Sciatic nerve (tissue), 2 donors: ENCODE measurements at regions not wholly inside any gene's neighbourhood (a gene's known extent, or its start where the extent isn't known, plus 50 kb on each side); places are given as distances from the start of the nearest gene placed in this dataset.

Source experiments
- ATAC-seq: fragments of 200-7000 bp; cut with Tn5 transposase; one replicate; pipeline ENCODE4 v1.9.1; 2020; ENCODE audit warnings: mild to moderate bottlenecking, moderate library complexity
- DNase-seq: peaks from one replicate; pipeline ENCODE4 v3.0.0-alpha.2; 2020; ENCODE audit warnings: low spot score
- intact Hi-C: fragments of 100-400 bp; cut with DNase I; formaldehyde crosslinking; loops from one replicate; pipeline ENCODE4 v1.14.2; 2022
- donor health status: DM: no; HTN: no; CAD: no.
- donor health status: DM: no; HTN: no; CAD: no.

DNA sequence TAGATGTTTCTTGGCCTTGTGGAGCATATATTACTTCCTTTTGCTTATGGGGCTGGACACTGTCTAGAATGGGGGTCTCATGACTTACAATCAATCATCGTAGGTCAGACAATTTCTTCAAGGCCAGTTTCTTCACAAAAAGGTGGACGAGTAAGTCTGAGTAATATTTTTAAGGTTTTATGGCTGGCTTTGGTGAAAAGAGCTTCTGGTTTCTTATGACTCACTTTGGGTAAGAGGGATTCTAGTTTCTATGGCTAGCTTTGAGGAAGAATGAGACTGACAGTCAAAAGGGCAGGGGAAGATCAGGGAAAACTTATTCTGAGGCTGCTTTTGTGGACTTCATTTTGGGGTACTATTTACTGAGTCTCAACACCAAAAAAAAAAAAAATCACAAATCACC is 2067.2 kb upstream of the C9orf72 start:
- intact Hi-C loops, result no loop called here
- no peak for DNase-seq
- no peak for ATAC-seq

DNA sequence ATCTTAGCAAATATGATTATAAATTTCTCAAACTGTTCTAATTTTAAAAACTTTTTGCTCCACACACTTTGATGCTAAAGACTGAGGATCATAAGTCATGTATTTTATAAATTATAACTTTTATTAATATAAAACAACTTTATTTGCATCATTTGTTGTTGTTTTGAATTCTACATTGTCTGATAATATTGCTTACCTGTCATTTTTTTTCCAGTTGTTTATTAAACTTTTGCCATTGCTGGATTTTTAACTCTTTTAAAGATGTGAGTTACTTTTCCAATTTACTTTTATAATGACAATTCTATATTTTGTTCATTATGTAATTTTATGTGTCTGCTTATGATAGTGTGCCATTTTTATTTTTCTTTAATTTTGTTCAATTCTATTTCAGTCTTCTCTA is 2071.2 kb upstream of the C9orf72 start:
- ATAC-seq (no peak), DNase-seq (no peak)
- intact Hi-C loops, result no loop called here

GRCh38 chr9:29647451-29647850 is 2074.2 kb upstream of the C9orf72 start:
- ATAC-seq (no peak), DNase-seq (no peak)
- intact Hi-C loops, result no loop called here

DNA sequence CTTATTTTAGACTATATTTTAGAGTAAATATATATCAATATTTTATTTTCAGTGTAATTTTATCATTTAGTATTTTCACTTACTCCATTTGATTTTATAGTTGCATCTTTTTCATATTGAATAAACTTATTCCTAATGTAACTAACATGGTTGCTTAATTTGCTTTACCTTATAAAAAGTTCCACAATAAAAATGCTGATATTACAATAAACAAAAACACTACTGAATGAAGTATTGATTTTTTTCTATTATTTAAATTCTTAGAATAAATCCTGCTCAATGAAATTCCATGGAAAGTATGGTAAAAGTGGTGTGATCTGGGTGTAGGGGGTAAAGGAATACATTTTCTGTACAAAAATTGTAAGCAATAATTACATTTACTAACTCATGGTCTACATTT is 2074.9 kb upstream of the C9orf72 start:
- no peak for ATAC-seq
- intact Hi-C loops, result no loop called here

DNA sequence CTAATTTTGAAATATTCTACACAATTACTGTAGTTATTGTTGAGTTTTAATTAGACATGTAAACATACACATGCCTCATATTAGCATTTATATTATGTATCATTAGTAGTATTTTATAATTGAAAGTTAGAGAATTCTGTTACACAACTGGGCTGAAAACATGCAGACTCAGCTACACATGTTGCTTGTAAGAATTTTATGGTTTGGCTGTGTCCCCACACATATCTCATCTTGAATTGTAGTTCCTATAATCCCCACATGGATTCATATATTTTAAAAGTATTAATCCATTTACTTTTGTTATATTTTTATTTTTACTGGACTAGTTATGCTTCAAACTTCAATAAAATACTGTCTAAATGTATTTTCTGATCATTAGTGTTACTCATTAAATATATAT is 2075.3 kb upstream of the C9orf72 start:
- DNase-seq, result no peak
- intact Hi-C loops, result no loop called here
- ATAC-seq, result no peak

More for the DNA sequence above, 2074.9 kb upstream of the C9orf72 start:
- DNase-seq, result no peak

GRCh38 chr9:29656641-29657406 is 2083.5 kb upstream of the C9orf72 start:
- no peak for DNase-seq
- intact Hi-C loops, result no loop called here
- no peak for ATAC-seq

DNA sequence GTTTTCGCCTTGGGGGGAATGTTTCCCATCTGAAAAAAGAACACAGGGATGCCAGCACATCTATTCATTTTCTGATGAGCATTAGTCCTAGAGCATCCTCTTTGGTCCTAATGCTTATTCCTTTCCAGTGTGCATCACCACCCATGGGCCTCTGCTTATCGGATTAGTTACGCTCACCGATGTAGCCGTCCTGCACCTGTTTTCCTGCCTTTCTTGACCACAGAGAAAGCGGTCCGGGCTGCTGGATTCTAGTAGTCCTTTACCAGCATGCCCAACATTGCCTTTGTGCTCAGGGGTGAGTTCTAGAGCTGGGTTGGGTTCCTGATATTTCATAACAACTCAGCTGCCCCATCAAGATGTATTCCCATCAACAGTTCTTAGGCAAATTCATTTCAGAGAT is 2084.5 kb upstream of the C9orf72 start:
- DNase-seq (no peak), ATAC-seq (no peak)
- intact Hi-C loops, result no loop called here

DNA sequence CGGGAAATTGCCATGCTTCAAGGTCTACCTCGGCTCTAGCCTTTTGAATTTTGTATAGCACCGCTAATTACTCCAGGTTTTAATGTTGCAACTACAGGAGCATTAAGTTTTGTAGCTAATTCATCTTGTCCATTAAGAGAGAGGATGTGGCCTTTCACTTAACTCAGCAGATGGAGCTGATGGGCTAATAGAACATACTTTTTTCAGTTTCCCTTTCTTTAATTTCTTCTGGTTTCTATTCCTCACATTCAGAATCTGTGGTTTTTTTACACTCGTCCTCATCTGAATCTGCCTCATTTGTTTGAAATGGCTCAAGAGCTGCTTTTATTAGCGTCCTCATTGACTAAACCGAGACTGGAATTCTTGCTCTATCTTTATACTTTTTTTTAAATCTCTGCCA is 2085.7 kb upstream of the C9orf72 start:
- DNase-seq (no peak), ATAC-seq (no peak)
- intact Hi-C loops, result no loop called here

- intact Hi-C loops, result no loop called here
- DNase-seq (no peak), ATAC-seq (no peak)
These were observed 2086.5 kb upstream of the C9orf72 start for GRCh38 chr9:29659736-29660135.

DNA sequence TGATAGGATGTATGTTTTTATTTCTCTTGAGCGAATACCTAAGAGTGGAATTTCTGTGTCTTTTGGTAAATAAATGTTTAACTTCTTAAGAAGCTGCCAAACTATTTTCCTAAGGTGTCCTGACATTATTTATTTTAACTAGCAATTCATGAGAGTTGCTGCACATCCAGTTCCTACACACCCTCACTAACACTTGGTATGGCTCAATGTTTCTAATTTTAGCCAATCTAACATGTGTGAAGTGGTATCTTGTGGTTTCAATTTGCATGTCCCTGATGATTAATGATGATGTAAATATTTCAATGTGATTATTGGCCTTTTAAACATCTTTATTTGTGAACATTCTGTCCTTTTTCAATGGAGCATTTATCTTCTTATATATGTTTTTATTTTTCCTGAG is 2095.5 kb upstream of the C9orf72 start:
- ATAC-seq (no peak), DNase-seq (no peak)
- intact Hi-C loops, result no loop called here

GRCh38 chr9:29669613-29670012 is 2096.3 kb upstream of the C9orf72 start:
- DNase-seq (no peak), ATAC-seq (no peak)
- intact Hi-C loops, result no loop called here

GRCh38 chr9:29685531-29685930 is 2112.2 kb upstream of the C9orf72 start:
- no peak for ATAC-seq
- no peak for DNase-seq
- intact Hi-C loops, result no loop called here

- intact Hi-C loops, result no loop called here
- ATAC-seq (no peak), DNase-seq (no peak)
These were observed 2117.9 kb upstream of the C9orf72 start for GRCh38 chr9:29691145-29691544.

- ATAC-seq, result no peak
- intact Hi-C loops, result no loop called here
- DNase-seq, result no peak
These were observed 2118.6 kb upstream of the C9orf72 start for GRCh38 chr9:29691758-29692407.

GRCh38 chr9:29697011-29697410 is 2123.7 kb upstream of the C9orf72 start:
- ATAC-seq, result no peak
- intact Hi-C loops, result no loop called here
- no peak for DNase-seq

GRCh38 chr9:29701559-29701958 is 2128.3 kb upstream of the C9orf72 start:
- no peak for ATAC-seq
- DNase-seq, result no peak
- intact Hi-C loops, result no loop called here

DNA sequence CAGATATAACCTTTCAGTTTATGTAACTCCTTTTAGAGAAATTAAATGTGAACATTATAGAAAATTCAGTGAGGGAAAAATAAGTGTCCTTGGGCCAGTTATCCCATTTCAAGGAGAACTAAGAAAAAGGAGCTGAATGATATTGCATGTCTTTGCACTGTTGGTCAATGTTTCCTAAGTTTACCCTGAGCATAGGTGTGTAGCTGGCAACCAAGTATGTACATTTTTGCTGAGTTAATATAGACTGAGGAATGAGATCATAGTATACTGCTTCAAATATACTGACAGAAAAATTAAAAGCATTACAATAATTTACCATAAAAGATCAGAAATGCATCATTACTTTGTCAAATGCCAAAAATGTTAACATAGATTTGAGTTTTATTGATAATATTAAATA is 2128.7 kb upstream of the C9orf72 start:
- intact Hi-C loops, result no loop called here
- ATAC-seq (no peak), DNase-seq (no peak)

DNA sequence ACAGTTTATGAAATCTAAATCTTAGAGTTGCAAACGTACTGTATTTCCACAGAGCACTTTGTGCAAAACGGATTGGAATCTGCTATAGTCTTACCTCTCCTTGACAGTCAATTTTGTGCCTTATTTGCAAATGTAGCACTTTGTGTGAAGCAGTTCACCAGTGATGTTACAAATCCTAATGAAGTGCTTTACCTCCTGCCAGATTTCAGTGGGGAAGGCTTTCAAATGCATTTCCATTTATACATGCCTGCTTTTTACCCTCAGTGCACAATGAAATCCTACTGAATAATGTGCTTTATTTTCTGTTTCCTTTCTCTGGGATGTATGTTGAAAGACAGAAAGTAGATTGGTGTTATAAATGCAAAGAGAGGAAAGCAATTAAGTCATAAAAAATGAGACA is 2141.6 kb upstream of the C9orf72 start:
- intact Hi-C loops, result no loop called here
- ATAC-seq, result no peak
- DNase-seq, result no peak

- intact Hi-C loops, result no loop called here
- ATAC-seq (no peak), DNase-seq (no peak)
These were observed 2144.3 kb upstream of the C9orf72 start for GRCh38 chr9:29717631-29718030.

DNA sequence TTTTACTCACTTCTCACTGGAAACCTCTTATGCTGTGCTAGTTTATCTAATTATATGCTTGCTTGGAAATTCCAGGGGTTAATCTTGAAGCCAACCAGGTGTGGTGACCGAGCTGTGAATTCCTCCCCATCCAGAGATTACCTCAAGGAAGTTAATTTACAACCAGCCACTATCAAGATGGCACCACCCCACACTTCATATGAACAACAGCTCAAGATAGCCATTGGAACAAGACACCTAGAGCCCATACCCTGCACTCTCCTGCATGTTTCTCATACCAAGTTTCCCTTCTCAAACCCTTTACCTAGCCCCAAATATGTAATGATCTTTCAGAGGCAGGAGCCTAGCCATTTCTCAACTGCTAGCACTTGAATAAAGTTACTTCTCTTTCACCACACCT is 2156.9 kb upstream of the C9orf72 start:
- intact Hi-C loops, result no loop called here
- DNase-seq, result no peak
- no peak for ATAC-seq

DNA sequence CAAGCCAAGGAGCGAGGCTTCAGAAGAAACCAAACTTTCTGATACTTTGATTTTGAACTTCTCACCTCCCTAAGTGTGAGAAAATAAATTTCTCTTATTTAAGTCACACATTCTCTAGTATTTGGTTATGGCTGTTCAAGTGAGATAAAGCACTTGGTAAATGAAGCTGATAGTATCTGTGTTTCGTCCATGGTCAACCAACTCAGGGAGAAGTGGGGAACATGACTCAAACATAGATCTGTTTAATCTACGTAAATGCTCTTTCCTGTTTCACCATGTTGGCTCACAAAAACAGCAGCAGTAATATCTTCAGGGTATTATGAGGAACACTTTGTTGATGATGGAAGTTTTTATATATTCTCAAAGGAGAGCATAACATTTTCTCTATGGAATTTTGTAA is 2167.2 kb upstream of the C9orf72 start:
- DNase-seq, result no peak
- ATAC-seq, result no peak
- intact Hi-C loops, result no loop called here
